GM12872 (cell line): ENCODE measurements at regions not wholly inside any gene's neighbourhood (a gene's known extent, or its start where the extent isn't known, plus 50 kb on each side); places are given as distances from the start of the nearest gene placed in this dataset.

ENCODE experiments used
- TF ChIP-seq, protein P1 (sequence below): IDR thresholded peaks from 3 replicates; pipeline ENCODE4 v1.5.1; 2011; ENCODE audit warnings: low read depth, mild to moderate bottlenecking, low read length, moderate library complexity; ENCODE audit not compliant: insufficient read depth

DNA sequence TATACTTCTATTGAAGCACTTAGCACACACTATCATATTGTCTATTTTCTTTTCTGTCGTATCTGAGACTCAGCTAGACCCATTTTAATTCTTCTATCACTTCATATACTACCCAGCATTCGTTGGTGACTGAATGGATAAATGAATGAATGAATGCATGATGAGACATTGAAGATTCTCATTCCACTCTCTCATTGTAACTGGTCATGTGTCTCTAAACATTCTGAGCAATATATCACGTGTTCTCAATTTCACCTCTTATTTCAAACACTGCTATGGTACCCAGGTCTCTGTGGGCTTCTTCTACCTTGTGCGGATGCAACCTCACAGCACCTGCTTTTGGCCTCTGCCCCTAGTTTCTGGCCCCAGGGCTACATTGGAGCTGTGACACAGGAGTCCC lies 65.2 kb upstream of the USPL1 start:
- TF ChIP-seq, protein P1, sequence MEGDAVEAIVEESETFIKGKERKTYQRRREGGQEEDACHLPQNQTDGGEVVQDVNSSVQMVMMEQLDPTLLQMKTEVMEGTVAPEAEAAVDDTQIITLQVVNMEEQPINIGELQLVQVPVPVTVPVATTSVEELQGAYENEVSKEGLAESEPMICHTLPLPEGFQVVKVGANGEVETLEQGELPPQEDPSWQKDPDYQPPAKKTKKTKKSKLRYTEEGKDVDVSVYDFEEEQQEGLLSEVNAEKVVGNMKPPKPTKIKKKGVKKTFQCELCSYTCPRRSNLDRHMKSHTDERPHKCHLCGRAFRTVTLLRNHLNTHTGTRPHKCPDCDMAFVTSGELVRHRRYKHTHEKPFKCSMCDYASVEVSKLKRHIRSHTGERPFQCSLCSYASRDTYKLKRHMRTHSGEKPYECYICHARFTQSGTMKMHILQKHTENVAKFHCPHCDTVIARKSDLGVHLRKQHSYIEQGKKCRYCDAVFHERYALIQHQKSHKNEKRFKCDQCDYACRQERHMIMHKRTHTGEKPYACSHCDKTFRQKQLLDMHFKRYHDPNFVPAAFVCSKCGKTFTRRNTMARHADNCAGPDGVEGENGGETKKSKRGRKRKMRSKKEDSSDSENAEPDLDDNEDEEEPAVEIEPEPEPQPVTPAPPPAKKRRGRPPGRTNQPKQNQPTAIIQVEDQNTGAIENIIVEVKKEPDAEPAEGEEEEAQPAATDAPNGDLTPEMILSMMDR: no peak

DNA sequence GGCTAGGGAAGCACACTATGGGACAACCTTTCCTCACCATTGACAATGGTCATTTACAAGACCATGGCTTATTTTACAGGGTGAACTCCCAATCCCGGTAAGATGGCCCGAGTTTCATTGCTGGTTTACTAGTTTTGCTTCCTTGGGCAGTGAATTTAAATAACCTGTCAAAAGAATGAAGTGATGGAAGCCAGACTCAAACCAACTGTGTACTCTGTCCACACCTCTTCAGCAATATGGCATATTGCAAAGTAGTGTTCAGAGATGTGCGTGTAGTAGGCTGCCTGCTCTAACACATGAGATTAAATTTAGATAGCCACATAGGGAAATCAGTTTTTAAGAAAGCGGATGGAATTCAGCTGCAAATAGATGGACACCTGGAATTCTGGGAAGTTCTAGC lies 58.4 kb upstream of the USPL1 start:
- TF ChIP-seq, protein P1: no peak

- TF ChIP-seq, protein P1: no peak
These were observed 57.5 kb upstream of the USPL1 start for GRCh38 chr13:30560212-30560611.

- TF ChIP-seq, protein P1: no peak
These were observed 56.2 kb upstream of the USPL1 start for GRCh38 chr13:30561511-30561910.

DNA sequence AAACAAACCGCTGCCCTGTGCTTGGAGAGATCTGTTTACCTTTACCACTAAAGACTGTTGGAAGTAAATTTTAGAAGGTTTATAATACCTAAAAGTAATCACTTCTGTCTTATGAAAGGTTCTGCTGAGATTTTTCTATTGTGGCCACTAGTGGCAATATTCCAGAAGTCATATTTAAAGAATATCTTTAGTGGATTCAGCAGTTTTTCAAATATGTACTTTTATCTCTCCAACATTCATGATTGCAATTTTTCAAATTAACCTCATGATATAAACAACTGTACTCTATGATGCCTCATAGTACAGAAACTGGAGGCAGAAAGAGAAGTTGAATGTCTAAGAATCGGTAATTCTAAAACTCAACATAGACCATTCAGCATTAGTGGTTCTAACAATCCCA lies 53.2 kb upstream of the USPL1 start:
- TF ChIP-seq, protein P1: no peak

DNA sequence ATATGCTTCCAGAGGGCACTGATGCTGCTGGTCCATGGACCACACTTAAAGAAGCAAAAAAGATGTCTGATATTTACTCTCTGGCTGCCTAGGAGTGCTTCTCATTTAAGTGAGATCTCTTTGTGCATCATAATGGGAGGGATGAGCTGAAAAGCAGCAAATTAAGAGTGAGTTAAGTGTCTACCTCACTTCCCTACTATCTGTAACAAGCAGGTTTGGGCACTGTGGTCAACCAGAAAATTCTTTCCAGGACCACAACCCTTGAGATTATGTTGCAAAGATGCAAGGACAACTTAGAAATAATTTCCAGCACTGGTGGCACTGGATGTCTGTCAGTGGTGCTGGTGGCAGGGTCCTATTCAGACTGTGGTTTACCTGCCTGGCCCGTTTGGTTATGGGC lies 52.1 kb upstream of the USPL1 start:
- TF ChIP-seq, protein P1: no peak

- TF ChIP-seq, protein P1: no peak
These were observed 50.6 kb upstream of the USPL1 start for GRCh38 chr13:30567072-30567471.
